ENCODE measurements at regions not wholly inside any gene's neighbourhood (a gene's known extent, or its start where the extent isn't known, plus 50 kb on each side); places are given as distances from the start of the nearest gene placed in this dataset.

GRCh38 chr1:4319496-4319895, 334.9 kb upstream of the AJAP1 start:
- DNase-seq (ENCODE audit: low spot score), result no peak

DNA sequence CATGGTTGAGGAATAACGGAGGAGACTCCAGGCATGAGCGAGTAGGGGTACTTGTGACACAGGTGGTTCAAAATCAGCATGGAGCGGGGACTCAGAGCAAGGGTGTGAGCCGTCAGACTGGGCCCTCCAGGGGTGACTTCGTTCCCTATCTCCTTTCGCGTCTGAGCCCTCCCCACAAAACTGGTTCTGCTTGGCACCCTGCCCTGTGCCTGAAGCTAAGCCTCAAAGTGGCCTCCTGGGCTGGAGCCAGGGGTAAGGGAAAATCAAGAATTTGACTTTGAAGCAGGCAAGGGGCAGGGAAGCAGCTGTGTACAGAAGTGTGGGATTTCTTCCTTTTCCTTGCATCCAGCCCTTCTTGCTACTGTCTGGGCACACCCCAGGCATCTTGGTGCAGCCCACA, 331.5 kb upstream of the AJAP1 start:
- no peak for DNase-seq (ENCODE audit: low spot score)

DNA sequence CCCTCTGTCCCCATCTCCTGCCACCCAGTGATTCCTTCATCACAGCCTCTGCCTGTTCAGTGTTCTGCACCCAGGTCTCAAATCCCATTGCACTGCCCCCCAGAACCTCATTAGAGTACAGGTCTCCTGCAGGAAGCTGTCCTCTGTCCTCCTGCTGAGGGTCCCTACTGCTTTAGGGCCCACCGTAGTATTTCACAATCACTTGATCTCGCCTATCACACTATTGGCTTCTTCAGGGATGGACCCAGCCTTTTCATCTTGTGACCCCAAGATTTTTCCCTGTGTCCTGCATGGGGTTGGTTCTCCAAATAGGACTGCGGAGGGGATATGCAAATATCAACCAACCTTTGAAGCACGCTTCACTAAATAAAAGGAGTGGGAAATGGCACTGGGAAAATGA, 331.1 kb upstream of the AJAP1 start:
- no peak for DNase-seq (ENCODE audit: low spot score)

GRCh38 chr1:4324525-4324924, 329.9 kb upstream of the AJAP1 start:
- DNase-seq (ENCODE audit: low spot score), result no peak

- DNase-seq (ENCODE audit: low spot score), result no peak
Measured at GRCh38 chr1:4327142-4327541, 327.3 kb upstream of the AJAP1 start.

DNA sequence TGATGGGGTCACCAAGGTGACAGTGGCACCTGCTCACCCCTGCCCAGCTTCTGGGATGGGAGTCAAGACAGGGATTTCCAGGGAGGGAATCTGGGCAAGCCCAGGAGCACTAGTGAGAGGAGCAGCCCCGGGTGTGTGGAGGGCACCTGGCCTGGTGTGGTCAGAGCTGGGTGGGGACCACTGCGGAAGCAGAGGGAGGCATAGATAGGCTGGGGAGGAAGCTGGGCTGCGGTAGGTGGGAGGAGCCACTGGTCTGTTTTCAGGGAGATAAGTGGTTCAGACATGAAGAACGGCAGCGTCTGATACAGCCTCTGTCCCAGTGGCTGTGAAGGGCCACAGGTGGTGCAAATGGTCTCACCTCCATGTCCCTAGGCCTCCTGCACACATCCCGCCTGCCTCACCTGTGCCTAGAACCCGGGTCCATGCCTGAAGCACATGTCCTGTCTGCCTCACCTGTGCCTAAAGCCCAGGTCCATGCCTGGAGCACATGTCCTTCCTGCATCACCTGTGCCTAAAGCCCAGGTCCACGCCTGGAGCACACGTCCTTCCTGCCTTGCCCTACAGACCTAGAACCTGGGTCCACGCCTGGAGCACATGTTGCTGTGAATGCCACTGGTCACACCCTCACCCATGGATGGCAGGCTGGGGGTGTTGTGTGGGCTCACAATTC, 325.9 kb upstream of the AJAP1 start:
- DNase-seq (ENCODE audit: low spot score), result no peak

- no peak for DNase-seq (ENCODE audit: low spot score)
Measured at GRCh38 chr1:4330805-4331766, 323.3 kb upstream of the AJAP1 start.

- no peak for DNase-seq (ENCODE audit: low spot score)
Measured at GRCh38 chr1:4331767-4332163, 322.6 kb upstream of the AJAP1 start.

GRCh38 chr1:4336507-4336906, 317.9 kb upstream of the AJAP1 start:
- no peak for DNase-seq (ENCODE audit: low spot score)

DNA sequence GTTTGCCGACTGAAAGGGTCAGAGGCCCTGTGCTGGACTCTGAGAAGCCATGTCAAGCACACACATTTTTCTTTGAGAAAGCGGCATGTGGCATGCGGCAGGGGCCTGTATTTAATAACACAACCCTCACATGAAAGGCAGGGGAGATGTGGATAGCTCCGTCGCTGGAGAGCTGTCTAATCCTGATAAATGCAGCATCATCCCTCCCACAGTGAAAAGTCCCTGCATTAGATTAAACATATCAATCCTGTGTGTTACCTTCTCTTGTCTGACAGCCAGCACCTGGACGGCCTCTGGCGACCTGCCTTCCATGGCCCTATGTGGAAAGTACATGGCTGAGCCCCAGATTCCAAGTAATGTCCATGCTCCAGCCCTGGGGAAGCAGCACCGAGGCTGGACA, 313.0 kb upstream of the AJAP1 start:
- DNase-seq (ENCODE audit: low spot score), result no peak

- no peak for DNase-seq (ENCODE audit: low spot score)
Measured at GRCh38 chr1:4344065-4344732, 310.2 kb upstream of the AJAP1 start.

- DNase-seq (ENCODE audit: low spot score), result no peak
Measured at GRCh38 chr1:4345094-4345493, 309.3 kb upstream of the AJAP1 start.

DNA sequence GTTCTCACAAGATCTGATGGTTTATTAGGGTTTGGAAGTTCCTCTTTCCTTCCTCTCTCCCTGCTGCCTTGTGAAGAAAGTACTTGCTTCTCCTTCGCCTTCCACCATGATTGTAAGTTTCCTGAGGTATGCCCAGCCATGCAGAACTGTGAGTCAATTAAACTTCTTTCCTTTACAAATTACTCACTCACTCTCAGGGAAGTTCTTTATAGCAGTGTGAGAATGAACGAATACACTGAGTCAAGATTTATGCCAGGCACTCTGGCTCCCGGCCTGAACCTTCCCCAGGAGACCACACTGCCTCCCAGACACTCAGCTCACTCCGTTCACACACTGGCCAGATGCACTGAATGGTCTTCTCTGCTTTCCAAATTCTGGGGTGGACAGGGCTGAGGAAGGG, 308.3 kb upstream of the AJAP1 start:
- DNase-seq (ENCODE audit: low spot score), result no peak

GRCh38 chr1:4351453-4351852, 303.0 kb upstream of the AJAP1 start:
- DNase-seq (ENCODE audit: low spot score), result no peak

DNA sequence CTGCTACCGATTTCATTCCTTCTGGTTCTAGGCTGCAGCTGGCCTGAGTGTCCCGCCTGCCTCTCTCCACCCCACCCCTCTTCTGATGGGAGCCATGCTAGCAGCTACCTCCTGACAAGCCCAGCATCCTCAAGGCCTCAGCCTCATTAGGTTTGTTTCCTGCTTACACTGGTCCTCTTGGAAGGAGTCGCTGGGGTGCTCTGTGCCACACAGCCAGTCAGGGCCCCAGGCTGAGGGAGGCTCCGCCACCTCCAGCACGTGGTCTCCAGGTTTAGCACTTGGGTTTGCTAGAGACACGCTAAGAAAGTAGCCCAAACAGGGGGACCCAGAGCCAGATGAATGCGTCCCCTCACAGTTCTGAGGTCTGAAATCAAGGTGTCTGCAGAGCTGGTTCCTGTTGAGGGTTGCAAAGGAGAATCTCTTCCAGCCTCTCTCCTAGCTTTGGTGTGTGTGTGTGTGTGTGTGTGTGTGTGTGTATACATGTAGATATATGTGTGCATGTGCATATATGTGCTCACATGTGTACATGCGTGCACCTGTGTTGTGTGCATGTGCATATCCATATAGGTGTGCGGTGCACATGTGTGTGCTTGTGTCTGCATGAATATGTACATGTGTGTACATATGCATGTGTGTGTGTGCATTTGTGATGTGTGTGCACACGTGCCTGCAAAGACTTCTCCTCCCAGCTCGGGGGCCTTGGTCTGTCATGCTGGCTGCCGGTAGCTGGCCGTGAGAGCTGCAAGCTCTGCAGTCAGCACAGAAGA, 301.1 kb upstream of the AJAP1 start:
- no peak for DNase-seq (ENCODE audit: low spot score)

DNA sequence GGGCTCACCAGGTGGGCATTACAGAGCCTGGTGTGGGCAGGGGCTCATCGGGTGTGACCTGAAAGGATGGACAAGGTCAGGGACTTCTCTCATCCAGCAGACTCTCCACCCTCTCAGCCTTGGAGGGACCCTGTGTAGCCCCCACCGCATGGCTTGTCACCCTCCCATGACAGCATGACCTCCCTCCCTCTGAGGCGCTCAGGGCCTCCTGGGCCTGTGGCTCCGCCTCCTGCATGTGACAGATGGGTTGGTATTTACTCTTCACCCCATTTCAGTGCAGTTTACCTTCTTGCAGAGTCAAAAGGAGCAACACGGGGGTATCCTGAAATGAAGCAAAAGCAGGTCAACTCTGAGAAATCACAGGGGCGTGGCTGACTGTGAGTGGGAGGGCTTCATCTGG, 298.6 kb upstream of the AJAP1 start:
- no peak for DNase-seq (ENCODE audit: low spot score)

DNA sequence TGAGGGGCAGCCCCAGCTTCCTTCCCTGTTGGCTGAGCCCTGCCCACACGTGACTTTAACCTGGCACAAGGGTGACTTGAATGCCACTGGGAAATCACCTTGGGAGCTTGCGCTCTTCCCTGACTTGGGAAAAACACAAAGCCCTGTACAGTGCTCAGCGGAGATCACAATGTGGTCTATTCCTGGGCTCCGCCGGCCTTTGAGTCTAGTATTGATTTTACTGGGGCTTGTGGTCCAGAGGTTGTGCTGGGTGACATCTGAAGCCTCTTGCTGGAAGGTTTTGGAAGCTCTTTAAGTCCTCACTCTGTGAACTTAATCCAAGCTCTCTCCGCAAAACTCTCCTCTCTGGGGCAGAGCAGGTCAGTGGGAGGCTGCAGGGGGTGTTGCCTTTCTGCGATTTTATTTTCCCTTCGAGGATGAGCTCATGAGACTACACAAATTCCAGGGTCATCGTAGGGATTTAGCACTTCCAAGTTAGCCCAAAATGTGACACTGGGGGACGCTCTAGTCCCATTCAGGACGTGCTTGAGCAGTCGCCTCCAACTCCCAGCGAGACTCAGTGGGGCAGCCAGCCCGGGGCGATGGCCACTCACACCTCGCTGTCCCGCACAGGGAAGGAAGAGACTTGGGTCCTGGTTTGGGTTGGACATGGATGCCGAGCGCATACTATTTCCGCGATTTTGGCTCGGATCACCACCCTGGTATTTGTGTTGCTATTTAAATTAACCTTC, 291.9 kb upstream of the AJAP1 start:
- no peak for DNase-seq (ENCODE audit: low spot score)

DNA sequence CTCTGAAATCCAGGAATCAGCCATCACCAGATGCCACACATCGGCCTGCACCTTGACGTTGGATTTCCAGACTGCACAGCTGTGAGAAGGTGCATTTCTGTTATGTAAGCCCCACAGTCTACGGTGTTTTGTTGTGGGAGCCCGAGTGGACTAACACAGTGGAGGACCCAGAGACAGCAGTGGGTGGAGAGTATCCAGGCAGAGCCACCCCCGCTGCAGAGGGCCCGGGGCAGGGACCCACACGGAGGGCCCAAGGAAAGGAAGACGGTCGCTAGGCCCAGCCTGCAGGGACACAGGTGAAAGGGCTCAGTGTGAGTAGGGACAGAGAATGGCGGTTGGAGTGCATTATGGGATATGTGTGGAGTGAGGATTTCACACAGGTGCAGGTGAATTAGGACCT, 288.3 kb upstream of the AJAP1 start:
- no peak for DNase-seq (ENCODE audit: low spot score)

DNA sequence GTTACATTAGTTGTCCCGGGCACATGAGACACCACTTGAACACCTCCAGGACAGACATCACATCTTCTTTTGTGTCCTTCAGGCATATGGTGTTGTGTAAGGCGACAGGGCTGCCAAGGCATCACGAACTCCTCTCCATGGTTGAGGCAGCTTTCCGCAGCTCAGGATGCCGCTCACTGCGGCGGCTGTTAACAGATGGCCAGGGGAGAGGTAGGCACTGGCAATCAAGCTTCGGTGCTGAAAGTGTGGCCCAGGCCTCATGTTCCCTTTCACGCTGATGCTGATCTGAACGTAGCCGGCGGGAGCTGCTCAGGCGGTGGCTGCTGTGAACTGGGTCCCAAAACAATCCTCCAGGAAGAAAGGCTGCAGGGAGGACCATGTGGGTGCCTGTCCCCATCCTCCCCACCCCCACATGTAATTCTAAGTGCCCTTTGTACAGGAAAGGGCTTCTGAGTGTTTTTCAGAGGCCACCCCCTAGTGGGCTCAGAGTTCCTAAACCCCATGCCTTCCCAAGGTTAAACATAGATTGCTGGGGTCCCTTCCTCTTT, 287.1 kb upstream of the AJAP1 start:
- DNase-seq (ENCODE audit: low spot score), result no peak

- DNase-seq (ENCODE audit: low spot score), result no peak
Measured at GRCh38 chr1:4369335-4369734, 285.1 kb upstream of the AJAP1 start.

GRCh38 chr1:4371849-4372248, 282.6 kb upstream of the AJAP1 start:
- DNase-seq (ENCODE audit: low spot score), result no peak

Data from CD4-positive, alpha-beta T cell treated with Interleukin-15 for 4 hours (primary cell).